NCI-H748 (cell line): ENCODE measurements at regions not wholly inside any gene's neighbourhood (a gene's known extent, or its start where the extent isn't known, plus 50 kb on each side); places are given as distances from the start of the nearest gene placed in this dataset.

Experiments
- DNase-seq: peaks from one replicate; lab custom pipeline; 2025; ENCODE audit not compliant: unreplicated experiment; lab: John Stamatoyannopoulos, UW

GRCh38 chr13:104757712-104758111 lies 1691.5 kb upstream of the SLC10A2 start:
- DNase-seq, result no peak

- no peak for DNase-seq
Measured at GRCh38 chr13:104750377-104750776, 1684.2 kb upstream of the SLC10A2 start.

GRCh38 chr13:104740641-104741222 lies 1674.5 kb upstream of the SLC10A2 start:
- no peak for DNase-seq

GRCh38 chr13:104737713-104738112 lies 1671.5 kb upstream of the SLC10A2 start:
- no peak for DNase-seq

- DNase-seq, result no peak
Measured at GRCh38 chr13:104733427-104733826, 1667.2 kb upstream of the SLC10A2 start.

- no peak for DNase-seq
Measured at GRCh38 chr13:104715111-104715510, 1648.9 kb upstream of the SLC10A2 start.

- DNase-seq, result no peak
Measured at GRCh38 chr13:104705031-104705750, 1639.0 kb upstream of the SLC10A2 start.

- no peak for DNase-seq
Measured at GRCh38 chr13:104701591-104701990, 1635.4 kb upstream of the SLC10A2 start.

- no peak for DNase-seq
Measured at GRCh38 chr13:104694397-104694796, 1628.2 kb upstream of the SLC10A2 start.

GRCh38 chr13:104693126-104693525 lies 1626.9 kb upstream of the SLC10A2 start:
- no peak for DNase-seq

- no peak for DNase-seq
Measured at GRCh38 chr13:104691767-104692467, 1625.7 kb upstream of the SLC10A2 start.

GRCh38 chr13:104686484-104686883 lies 1620.3 kb upstream of the SLC10A2 start:
- no peak for DNase-seq

- DNase-seq, result no peak
Measured at GRCh38 chr13:104683789-104684188, 1617.6 kb upstream of the SLC10A2 start.

GRCh38 chr13:104678161-104678560 lies 1611.9 kb upstream of the SLC10A2 start:
- DNase-seq, result no peak

GRCh38 chr13:104671901-104672300 lies 1605.7 kb upstream of the SLC10A2 start:
- DNase-seq, result no peak

- no peak for DNase-seq
Measured at GRCh38 chr13:104657196-104657595, 1591.0 kb upstream of the SLC10A2 start.

- DNase-seq, result no peak
Measured at GRCh38 chr13:104650431-104650830, 1584.2 kb upstream of the SLC10A2 start.

- peak; percentile 16 for DNase-seq
Measured at GRCh38 chr13:104648291-104648690, 1582.1 kb upstream of the SLC10A2 start.

GRCh38 chr13:104645786-104646185 lies 1579.6 kb upstream of the SLC10A2 start:
- no peak for DNase-seq

- no peak for DNase-seq
Measured at GRCh38 chr13:104641309-104641708, 1575.1 kb upstream of the SLC10A2 start.

GRCh38 chr13:104635879-104636278 lies 1569.7 kb upstream of the SLC10A2 start:
- DNase-seq, result no peak

GRCh38 chr13:104634016-104634415 lies 1567.8 kb upstream of the SLC10A2 start:
- DNase-seq, result no peak
